Skeletal muscle tissue (tissue), 3 donors: ENCODE measurements at regions not wholly inside any gene's neighbourhood (a gene's known extent, or its start where the extent isn't known, plus 50 kb on each side); places are given as distances from the start of the nearest gene placed in this dataset.
A peak's percentile ranks its signal among the peaks of the same experiment; 100 is the strongest.

Source experiments
- H3K27ac ChIP-seq: one replicate; pipeline ENCODE4 v1.7.0; 2013; ENCODE audit warnings: mild to moderate bottlenecking, low read depth, low read length, inconsistent platforms
- H3K27me3 ChIP-seq, 3 donors: one replicate each; pipeline ENCODE4 v1.7.0; 2013; ENCODE audit warnings: low read length in 3 of 3; ENCODE audit not compliant: control insufficient read depth in 3 of 3, insufficient read depth in 3 of 3
- H3K36me3 ChIP-seq, 3 donors: one replicate each; pipeline ENCODE4 v1.7.0; 2013; ENCODE audit warnings: low read length in 3 of 3; ENCODE audit not compliant: control insufficient read depth in 3 of 3, insufficient read depth in 3 of 3
- H3K4me1 ChIP-seq, 3 donors: one replicate each; pipeline ENCODE4 v1.7.0; 2013; ENCODE audit warnings: low read length in 3 of 3, mild to moderate bottlenecking in 3 of 3; ENCODE audit not compliant: control insufficient read depth in 3 of 3, insufficient read depth in 3 of 3
- H3K4me3 ChIP-seq, 3 donors: one replicate each; pipeline ENCODE4 v1.7.0; 2013; ENCODE audit warnings: low read length in 3 of 3
- H3K9ac ChIP-seq, 3 donors: one replicate each; pipeline ENCODE4 v1.7.0; 2013; ENCODE audit warnings: low read length in 3 of 3, mild to moderate bottlenecking in 3 of 3, moderate library complexity in 2 of 3, low read depth in 1 of 3
- H3K9me3 ChIP-seq, 3 donors: one replicate each; pipeline ENCODE4 v1.7.0; 2013; ENCODE audit warnings: low read length in 3 of 3; ENCODE audit not compliant: control insufficient read depth in 3 of 3
- donor health status: Osteomylitis.

- Histone ChIP-seq H3K4me1 (peaks cover 0 to 4% (median 0%) of the 10 kb centered on the region in 3 donors), H3K9ac (peak overlapping the region in 1 of 3 donors; percentile 0), H3K36me3 (no peaks in the 10 kb centered on the region), H3K4me3 (no peak overlapping the region), H3K27ac (peak overlapping the region; percentile 51), H3K27me3 (no peaks in the 10 kb centered on the region), H3K9me3 (no peaks in the 10 kb centered on the region)
These were observed 140.0 kb upstream of the GUCY1A1 start for GRCh38 chr4:155526452-155527169.

DNA sequence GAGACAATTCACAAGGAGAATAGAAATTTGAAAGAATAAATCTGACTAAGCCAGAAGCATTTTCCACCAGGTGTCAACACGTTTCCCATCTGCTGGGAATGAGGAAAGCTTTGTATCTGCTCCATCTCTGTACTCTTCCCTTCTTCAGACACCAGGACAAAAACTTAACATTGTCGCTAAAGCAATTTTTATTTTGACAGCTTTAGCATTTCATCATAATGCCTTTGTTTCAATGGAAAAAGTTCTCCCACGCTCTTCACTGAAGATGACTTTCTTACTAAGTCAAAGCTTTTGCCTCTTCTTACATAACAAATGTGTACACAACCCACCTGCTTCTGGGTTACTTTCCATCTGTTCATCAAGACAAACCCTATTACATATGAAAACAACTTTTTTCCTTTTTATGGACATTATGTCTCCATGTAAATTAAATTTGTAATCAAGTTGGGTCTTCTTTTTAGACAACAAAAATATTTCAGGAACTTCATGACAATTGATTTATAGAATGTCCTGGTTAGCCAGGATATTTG lies 141.7 kb upstream of the GUCY1A1 start:
- Histone ChIP-seq H3K27ac (no peak overlapping the region), H3K9me3 (no peaks in the 10 kb centered on the region), H3K4me1 (peaks cover 0 to 4% (median 0%) of the 10 kb centered on the region in 3 donors), H3K4me3 (no peak overlapping the region), H3K27me3 (no peaks in the 10 kb centered on the region), H3K9ac (no peak overlapping the region), H3K36me3 (no peaks in the 10 kb centered on the region)

DNA sequence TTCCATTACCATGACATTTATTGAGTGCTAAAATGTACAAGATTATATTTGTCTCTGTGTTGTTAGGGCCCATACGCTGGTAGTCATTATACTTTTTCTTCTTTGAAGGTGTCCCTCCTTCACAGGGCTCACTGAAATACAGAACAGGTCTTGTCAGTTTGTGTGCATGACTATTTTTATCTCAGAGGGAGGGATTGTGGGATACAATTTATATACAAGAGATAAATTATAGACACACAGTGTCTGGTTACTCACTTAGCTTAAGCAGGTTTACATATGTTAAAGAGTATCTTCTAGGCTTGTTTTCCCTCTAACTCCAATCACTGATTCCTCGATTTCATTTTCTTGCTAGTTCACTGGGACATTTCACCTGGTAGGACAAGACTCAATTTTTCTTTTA lies 143.3 kb upstream of the GUCY1A1 start:
- no peak overlapping the region for H3K9ac ChIP-seq
- H3K9me3 ChIP-seq: no peaks in the 10 kb centered on the region
- H3K4me1 ChIP-seq: peaks cover 0 to 4% (median 0%) of the 10 kb centered on the region in 3 donors
- no peaks in the 10 kb centered on the region for H3K27me3 ChIP-seq
- H3K4me3 ChIP-seq: no peak overlapping the region
- no peak overlapping the region for H3K27ac ChIP-seq
- H3K36me3 ChIP-seq: no peaks in the 10 kb centered on the region

GRCh38 chr4:155522201-155522600 lies 144.4 kb upstream of the GUCY1A1 start:
- H3K27me3 ChIP-seq: no peaks in the 10 kb centered on the region
- H3K4me1 ChIP-seq: peaks cover 0 to 4% (median 0%) of the 10 kb centered on the region in 3 donors
- no peaks in the 10 kb centered on the region for H3K9me3 ChIP-seq
- no peaks in the 10 kb centered on the region for H3K36me3 ChIP-seq
- H3K27ac ChIP-seq: no peak overlapping the region
- no peak overlapping the region for H3K4me3 ChIP-seq
- no peak overlapping the region for H3K9ac ChIP-seq

DNA sequence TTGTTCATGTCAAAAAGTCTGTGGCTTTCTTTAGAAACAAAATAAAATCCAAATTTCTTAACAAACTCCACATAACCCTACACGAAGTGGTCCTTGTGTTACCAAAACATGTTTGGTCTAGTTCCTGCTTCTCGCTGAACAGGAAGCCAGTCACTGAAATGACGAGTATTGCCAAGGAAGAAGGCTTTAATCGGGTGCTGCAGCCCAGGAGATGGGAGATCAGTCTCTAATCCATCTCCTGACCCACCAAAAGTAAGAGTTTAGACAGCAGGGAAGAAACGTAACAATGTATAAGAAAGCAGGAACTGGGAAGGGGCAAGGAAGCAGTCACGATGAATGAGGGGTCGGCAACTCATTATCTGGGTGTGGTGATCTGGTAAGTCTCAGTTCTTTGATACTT lies 144.6 kb upstream of the MAP9 start:
- Histone ChIP-seq H3K9ac (no peak overlapping the region), H3K9me3 (no peaks in the 10 kb centered on the region), H3K4me1 (no peaks in the 10 kb centered on the region), H3K36me3 (no peaks in the 10 kb centered on the region), H3K27me3 (no peaks in the 10 kb centered on the region), H3K27ac (no peak overlapping the region), H3K4me3 (no peak overlapping the region)

DNA sequence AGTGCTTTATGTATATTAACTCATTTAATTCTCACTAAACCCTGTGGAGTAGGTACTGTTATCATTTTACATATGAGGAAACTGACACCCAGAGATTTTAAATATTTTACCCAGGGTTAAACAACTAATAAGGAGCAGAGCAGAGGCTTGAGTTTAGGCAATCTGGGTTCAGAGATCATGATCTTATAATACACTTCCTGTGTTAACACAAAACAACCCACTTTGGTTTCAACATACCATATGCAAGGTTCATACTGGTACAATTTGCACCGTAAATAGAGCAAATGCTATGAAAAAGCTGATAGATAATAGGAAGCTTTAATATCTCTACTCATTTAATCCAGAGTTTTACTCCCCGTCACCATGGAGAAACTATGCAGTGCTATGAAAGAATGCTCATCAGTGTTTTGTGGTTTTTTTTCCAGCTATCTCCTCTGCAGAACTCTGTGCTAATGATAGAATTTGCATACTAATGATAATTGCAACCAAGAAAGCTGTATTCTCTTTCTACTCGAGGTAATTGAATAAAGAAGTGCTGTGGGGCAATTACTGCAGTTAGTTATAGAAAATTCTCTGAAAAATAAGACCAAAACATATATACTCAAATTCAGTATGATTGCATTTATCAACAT lies 138.8 kb upstream of the MAP9 start:
- peaks cover 0 to 2% (median 0%) of the 10 kb centered on the region in 3 donors for H3K4me1 ChIP-seq
- H3K27ac ChIP-seq: no peak overlapping the region
- H3K4me3 ChIP-seq: no peak overlapping the region

GRCh38 chr4:155514628-155515027 lies 137.9 kb upstream of the MAP9 start:
- no peak overlapping the region for H3K27ac ChIP-seq

More for the DNA sequence above, 138.8 kb upstream of the MAP9 start:
- H3K36me3 ChIP-seq: no peaks in the 10 kb centered on the region
- no peak overlapping the region for H3K9ac ChIP-seq
- H3K9me3 ChIP-seq: no peaks in the 10 kb centered on the region
- H3K27me3 ChIP-seq: no peaks in the 10 kb centered on the region

GRCh38 chr4:155512817-155513216 lies 136.1 kb upstream of the MAP9 start:
- H3K27ac ChIP-seq: no peak overlapping the region
- H3K9me3 ChIP-seq: no peaks in the 10 kb centered on the region
- no peaks in the 10 kb centered on the region for H3K36me3 ChIP-seq
- no peak overlapping the region for H3K4me3 ChIP-seq
- H3K4me1 ChIP-seq: peaks cover 0 to 2% (median 2%) of the 10 kb centered on the region in 3 donors
- no peaks in the 10 kb centered on the region for H3K27me3 ChIP-seq
- no peak overlapping the region for H3K9ac ChIP-seq

More at GRCh38 chr4:155514628-155515027, 137.9 kb upstream of the MAP9 start:
- no peak overlapping the region for H3K4me3 ChIP-seq
- H3K9ac ChIP-seq: no peak overlapping the region
- no peaks in the 10 kb centered on the region for H3K36me3 ChIP-seq
- H3K27me3 ChIP-seq: no peaks in the 10 kb centered on the region
- no peaks in the 10 kb centered on the region for H3K9me3 ChIP-seq
- peaks cover 0 to 2% (median 2%) of the 10 kb centered on the region in 3 donors for H3K4me1 ChIP-seq

GRCh38 chr4:155512046-155512445 lies 135.3 kb upstream of the MAP9 start:
- H3K9me3 ChIP-seq: no peaks in the 10 kb centered on the region
- H3K27ac ChIP-seq: no peak overlapping the region
- peaks cover 0 to 2% (median 2%) of the 10 kb centered on the region in 3 donors for H3K4me1 ChIP-seq
- H3K27me3 ChIP-seq: no peaks in the 10 kb centered on the region
- H3K9ac ChIP-seq: no peak overlapping the region
- no peak overlapping the region for H3K4me3 ChIP-seq
- H3K36me3 ChIP-seq: no peaks in the 10 kb centered on the region

DNA sequence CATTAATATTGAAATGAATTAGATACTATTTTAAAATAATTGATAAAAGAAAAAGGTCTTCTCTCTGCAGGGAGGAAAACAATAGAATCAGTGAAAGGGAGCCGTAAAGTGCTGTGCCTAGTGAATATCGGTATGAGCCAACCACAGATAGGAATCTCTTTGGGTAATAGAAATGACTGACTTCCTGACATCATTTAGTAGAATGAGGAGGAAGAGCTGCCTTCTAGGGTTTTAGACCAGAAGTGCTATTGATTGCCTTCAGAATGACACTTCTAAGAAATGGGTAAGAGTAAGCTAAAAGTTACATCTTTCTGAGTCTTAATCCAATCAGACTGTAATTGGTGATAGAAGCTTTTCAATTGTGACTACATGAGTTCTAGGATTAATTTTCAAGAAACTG lies 134.0 kb upstream of the MAP9 start:
- Histone ChIP-seq H3K9me3 (no peaks in the 10 kb centered on the region), H3K36me3 (no peaks in the 10 kb centered on the region), H3K4me3 (no peak overlapping the region), H3K27me3 (no peaks in the 10 kb centered on the region), H3K27ac (no peak overlapping the region), H3K4me1 (peaks cover 0 to 2% (median 2%) of the 10 kb centered on the region in 3 donors), H3K9ac (no peak overlapping the region)
